HS-5 (cell line): ENCODE measurements at regions not wholly inside any gene's neighbourhood (a gene's known extent, or its start where the extent isn't known, plus 50 kb on each side); places are given as distances from the start of the nearest gene placed in this dataset.
A peak's percentile ranks its signal among the peaks of the same experiment; 100 is the strongest.

ENCODE experiments used
- DNase-seq: peaks from one replicate; pipeline ENCODE4 v3.0.0-alpha.2; 2012; ENCODE audit warnings: low read depth

GRCh38 chrX:102067966-102068723 lies 57.3 kb upstream of the TCEAL2 start:
- no peak for DNase-seq

GRCh38 chrX:102063445-102064074 lies 61.9 kb upstream of the TCEAL2 start:
- no peak for DNase-seq

- DNase-seq = no peak
Observed at GRCh38 chrX:102044496-102044895, 81.0 kb upstream of the TCEAL2 start.

- DNase-seq = no peak
Observed at GRCh38 chrX:102043380-102043779, 82.1 kb upstream of the TCEAL2 start.

GRCh38 chrX:102042372-102043325 lies 82.8 kb upstream of the TCEAL2 start:
- no peak for DNase-seq

GRCh38 chrX:102029026-102029425 lies 96.5 kb upstream of the TCEAL2 start:
- DNase-seq = no peak

GRCh38 chrX:102018208-102018607 lies 86.4 kb upstream of the ZMAT1 start:
- DNase-seq = no peak

GRCh38 chrX:102008901-102009300 lies 77.1 kb upstream of the ZMAT1 start:
- no peak for DNase-seq

GRCh38 chrX:101999644-102000539 lies 68.1 kb upstream of the ZMAT1 start:
- DNase-seq = no peak

- no peak for DNase-seq
Observed at GRCh38 chrX:101993335-101993734, 61.5 kb upstream of the ZMAT1 start.

- peak; percentile 33 for DNase-seq
Observed at GRCh38 chrX:101986586-101986985, 54.8 kb upstream of the ZMAT1 start.
